H9 (cell line): ENCODE measurements at regions not wholly inside any gene's neighbourhood (a gene's known extent, or its start where the extent isn't known, plus 50 kb on each side); places are given as distances from the start of the nearest gene placed in this dataset.

Source experiments
- DNase-seq: peaks from one replicate; pipeline ENCODE4 v3.0.0-alpha.2; 2017
- H2AFZ ChIP-seq: one replicate; pipeline ENCODE4 v1.6.1; 2013; ENCODE audit warnings: mild to moderate bottlenecking, low read length, control low read depth, moderate library complexity
- H2AK5ac ChIP-seq: 2 replicates; pipeline ENCODE4 v1.6.1; 2013; ENCODE audit warnings: low read length, control low read depth, mixed read lengths; ENCODE audit not compliant: insufficient read length
- H2BK120ac ChIP-seq: one replicate; pipeline ENCODE4 v1.6.1; 2013; ENCODE audit warnings: low read depth, mild to moderate bottlenecking, low read length, control low read depth, inconsistent platforms; ENCODE audit not compliant: poor library complexity, severe bottlenecking
- H2BK12ac ChIP-seq: 2 replicates; pipeline ENCODE4 v1.6.1; 2013; ENCODE audit warnings: low read length, control low read depth, mixed read lengths, low read depth; ENCODE audit not compliant: insufficient read length
- H2BK15ac ChIP-seq: 2 replicates; pipeline ENCODE4 v1.6.1; 2013; ENCODE audit warnings: low read depth, low read length, control low read depth
- H2BK20ac ChIP-seq: one replicate; pipeline ENCODE4 v1.6.1; 2013; ENCODE audit warnings: low read depth, mild to moderate bottlenecking, low read length, control low read depth, inconsistent platforms; ENCODE audit not compliant: poor library complexity, severe bottlenecking
- H2BK5ac ChIP-seq: 2 replicates; pipeline ENCODE4 v1.6.1; 2013; ENCODE audit warnings: low read length, control low read depth, mixed read lengths; ENCODE audit not compliant: insufficient read length
- H3K14ac ChIP-seq: 2 replicates; pipeline ENCODE4 v1.6.1; 2013; ENCODE audit warnings: low read length, control low read depth; ENCODE audit not compliant: insufficient read depth
- H3K18ac ChIP-seq: 2 replicates; pipeline ENCODE4 v1.6.1; 2013; ENCODE audit warnings: low read depth, mild to moderate bottlenecking, mixed read lengths, low read length, control low read depth; ENCODE audit not compliant: insufficient read length
- H3K23ac ChIP-seq: 2 replicates; pipeline ENCODE4 v1.6.1; 2013; ENCODE audit warnings: low read length, control low read depth, mixed read lengths, low read depth; ENCODE audit not compliant: insufficient read length
- H3K23me2 ChIP-seq: 2 replicates; pipeline ENCODE4 v1.6.1; 2013; ENCODE audit warnings: low read depth, mild to moderate bottlenecking, mixed read lengths, low read length, control low read depth; ENCODE audit not compliant: insufficient read length, poor library complexity, severe bottlenecking
- H3K27ac ChIP-seq: 2 replicates; pipeline ENCODE4 v1.5.1; 2013; ENCODE audit warnings: low read length, control low read depth, mixed read lengths, low read depth; ENCODE audit not compliant: insufficient read length
- H3K27me3 ChIP-seq: 2 replicates; pipeline ENCODE4 v1.6.1; 2013; ENCODE audit warnings: low read length, control low read depth, inconsistent platforms; ENCODE audit not compliant: insufficient read depth
- H3K4ac ChIP-seq: 2 replicates; pipeline ENCODE4 v1.6.1; 2013; ENCODE audit warnings: low read depth, mild to moderate bottlenecking, control low read depth, inconsistent platforms, low read length, moderate library complexity
- H3K4me1 ChIP-seq: 2 replicates; pipeline ENCODE4 v1.6.1; 2013; ENCODE audit warnings: low read length, control low read depth, inconsistent platforms; ENCODE audit not compliant: insufficient read depth
- H3K4me2 ChIP-seq: 2 replicates; pipeline ENCODE4 v1.6.1; 2013; ENCODE audit warnings: low read length, control low read depth, mixed read lengths; ENCODE audit not compliant: insufficient read length, insufficient read depth
- H3K56ac ChIP-seq: 2 replicates; pipeline ENCODE4 v1.6.1; 2013; ENCODE audit warnings: low read depth, mild to moderate bottlenecking, mixed read lengths, low read length, control low read depth; ENCODE audit not compliant: insufficient read length
- H3K79me1 ChIP-seq: 2 replicates; pipeline ENCODE4 v1.6.1; 2013; ENCODE audit warnings: low read depth, mild to moderate bottlenecking, moderate library complexity, low read length, control low read depth, inconsistent platforms; ENCODE audit not compliant: insufficient read depth, poor library complexity, severe bottlenecking
- H3K79me2 ChIP-seq: 2 replicates; pipeline ENCODE4 v1.6.1; 2013; ENCODE audit warnings: low read length, control low read depth, inconsistent platforms; ENCODE audit not compliant: insufficient read depth
- H3K9ac ChIP-seq: 2 replicates; pipeline ENCODE4 v1.6.1; 2013; ENCODE audit warnings: low read length, control low read depth, mixed read lengths; ENCODE audit not compliant: insufficient read length; ENCODE audit errors: extremely low read depth
- H3K9me3 ChIP-seq: one replicate; pipeline ENCODE4 v1.6.1; 2013; ENCODE audit warnings: low read depth, low read length, inconsistent platforms; ENCODE audit not compliant: control insufficient read depth
- H3T11ph ChIP-seq: one replicate; pipeline ENCODE4 v1.6.1; 2013; ENCODE audit warnings: mild to moderate bottlenecking, low read length, control low read depth, inconsistent platforms
- H4K20me1 ChIP-seq: one replicate; pipeline ENCODE4 v1.6.1; 2013; ENCODE audit not compliant: control insufficient read depth, insufficient read length, insufficient read depth
- H4K5ac ChIP-seq: 2 replicates; pipeline ENCODE4 v1.6.1; 2013; ENCODE audit warnings: low read depth, mild to moderate bottlenecking, mixed read lengths, low read length, control low read depth; ENCODE audit not compliant: insufficient read length
- H4K8ac ChIP-seq: replicated peaks from 2 replicates; pipeline ENCODE4 v1.6.1; 2013; ENCODE audit warnings: low read length, control low read depth, mixed read lengths, low read depth; ENCODE audit not compliant: insufficient read length
- H4K91ac ChIP-seq: 2 replicates; pipeline ENCODE4 v1.6.1; 2013; ENCODE audit warnings: low read depth, mild to moderate bottlenecking, moderate library complexity, mixed read lengths, low read length, control low read depth; ENCODE audit not compliant: insufficient read length
- H3K27ac Mint-ChIP-seq, 3 experiments: 2 replicates in 2 of 3; 3 replicates in 1 of 3; pipeline ENCODE4 v1.8.0; 2020 to 2021; ENCODE audit warnings: mixed read lengths in 3 of 3, mild to moderate bottlenecking in 1 of 3, moderate library complexity in 1 of 3
- H3K27me3 Mint-ChIP-seq: 2 replicates; pipeline ENCODE4 v1.8.0; 2021; ENCODE audit warnings: low read depth, mild to moderate bottlenecking, moderate library complexity, mixed read lengths
- H3K36me3 Mint-ChIP-seq, 3 experiments: 2 replicates in 2 of 3; 3 replicates in 1 of 3; pipeline ENCODE4 v1.8.0; 2020 to 2021; ENCODE audit warnings: low read depth in 3 of 3, mixed read lengths in 3 of 3; ENCODE audit not compliant: insufficient read depth in 1 of 3
- H3K4me1 Mint-ChIP-seq, 2 experiments: 2 replicates each; pipeline ENCODE4 v1.8.0; 2020; ENCODE audit warnings: mixed read lengths in 2 of 2
- H3K4me3 Mint-ChIP-seq, 2 experiments: 2 replicates in 1 of 2; 3 replicates in 1 of 2; pipeline ENCODE4 v1.8.0; 2020 to 2021; ENCODE audit warnings: mild to moderate bottlenecking in 2 of 2, mixed read lengths in 2 of 2, moderate library complexity in 1 of 2
- H3K9me3 Mint-ChIP-seq, 2 experiments: 2 replicates in 1 of 2; 3 replicates in 1 of 2; pipeline ENCODE4 v1.8.0; 2020; ENCODE audit warnings: mild to moderate bottlenecking in 2 of 2, mixed read lengths in 2 of 2, moderate library complexity in 1 of 2
- WGBS: extraction: QIAGEN DNeasy Blood & Tissue Kit; methylation state at CpG from one replicate; pipeline ENCODE4 v1.1.7; 2013; ENCODE audit warnings: missing lambda C conversion rate, low lambda C conversion rate, mixed read lengths; ENCODE audit not compliant: insufficient read length; ENCODE audit errors: extremely low coverage; 5-methylcytosine and 5-hydroxymethylcytosine counted together
- TF ChIP-seq, protein P1 (sequence below): fragments of 200-600 bp; sonication (generic); conservative IDR thresholded peaks from 3 replicates; pipeline ENCODE4 v1.8.0; 2021; ENCODE audit warnings: antibody characterized with exemption, mild to moderate bottlenecking

- Histone ChIP-seq H3K18ac (no peak overlapping the region), H3K79me2 (no peaks in the 10 kb centered on the region), H3K56ac (no peak overlapping the region), H3K4ac (no peak overlapping the region), H2BK12ac (no peak overlapping the region), H4K20me1 (no peaks in the 10 kb centered on the region), H3K79me1 (no peaks in the 10 kb centered on the region), H4K8ac (no peak overlapping the region), H2BK120ac (no peak overlapping the region), H3K23me2 (no peaks in the 10 kb centered on the region), H2BK20ac (no peak overlapping the region), H3T11ph (no peak overlapping the region), H2AK5ac (no peak overlapping the region), H3K14ac (no peak overlapping the region; the same call in 1 of the 2 replicates), H3K27me3 (no peaks in the 10 kb centered on the region), H3K9me3 (no peaks in the 10 kb centered on the region), H3K27ac (no peak overlapping the region), H4K5ac (no peak overlapping the region), H2AFZ (no peak overlapping the region), H4K91ac (no peak overlapping the region), H2BK15ac (no peak overlapping the region), H3K4me1 (no peaks in the 10 kb centered on the region), H3K23ac (no peak overlapping the region), H3K9ac (no peak overlapping the region), H2BK5ac (no peak overlapping the region), H3K4me2 (no peak overlapping the region)
- TF ChIP-seq, protein P1, sequence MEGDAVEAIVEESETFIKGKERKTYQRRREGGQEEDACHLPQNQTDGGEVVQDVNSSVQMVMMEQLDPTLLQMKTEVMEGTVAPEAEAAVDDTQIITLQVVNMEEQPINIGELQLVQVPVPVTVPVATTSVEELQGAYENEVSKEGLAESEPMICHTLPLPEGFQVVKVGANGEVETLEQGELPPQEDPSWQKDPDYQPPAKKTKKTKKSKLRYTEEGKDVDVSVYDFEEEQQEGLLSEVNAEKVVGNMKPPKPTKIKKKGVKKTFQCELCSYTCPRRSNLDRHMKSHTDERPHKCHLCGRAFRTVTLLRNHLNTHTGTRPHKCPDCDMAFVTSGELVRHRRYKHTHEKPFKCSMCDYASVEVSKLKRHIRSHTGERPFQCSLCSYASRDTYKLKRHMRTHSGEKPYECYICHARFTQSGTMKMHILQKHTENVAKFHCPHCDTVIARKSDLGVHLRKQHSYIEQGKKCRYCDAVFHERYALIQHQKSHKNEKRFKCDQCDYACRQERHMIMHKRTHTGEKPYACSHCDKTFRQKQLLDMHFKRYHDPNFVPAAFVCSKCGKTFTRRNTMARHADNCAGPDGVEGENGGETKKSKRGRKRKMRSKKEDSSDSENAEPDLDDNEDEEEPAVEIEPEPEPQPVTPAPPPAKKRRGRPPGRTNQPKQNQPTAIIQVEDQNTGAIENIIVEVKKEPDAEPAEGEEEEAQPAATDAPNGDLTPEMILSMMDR = no peak
- H3K4me1 Mint-ChIP-seq = peaks cover 11 to 31% of the 10 kb centered on the region in 2 experiments
- H3K9me3 Mint-ChIP-seq = no peaks in the 10 kb centered on the region; a peak in 1 of 5 replicates
- H3K27me3 Mint-ChIP-seq = no peaks in the 10 kb centered on the region
- no CpG with 5 or more reads among the region's 28 CpGs for WGBS
- peak; percentile 18 for DNase-seq
- no peak overlapping the region for H3K4me3 Mint-ChIP-seq
- H3K27ac Mint-ChIP-seq = peak overlapping the region in 1 of 3 experiments; percentile 72; a peak in 1 of 7 replicates
- no peaks in the 10 kb centered on the region for H3K36me3 Mint-ChIP-seq
Measured at GRCh38 chr14:104388011-104388521, 191.5 kb upstream of the C14orf180 start.
